Fibroblast of lung (primary cell): ENCODE measurements at regions not wholly inside any gene's neighbourhood (a gene's known extent, or its start where the extent isn't known, plus 50 kb on each side); places are given as distances from the start of the nearest gene placed in this dataset.

Source experiments
- CTCF ChIP-seq, 2 donors: IDR thresholded peaks in 1 of 2; conservative IDR thresholded peaks in 1 of 2; 1 replicate in 1 of 2; 2 replicates in 1 of 2; pipeline ENCODE4 v1.5.1; 2011 to 2012; ENCODE audit warnings: low read length in 2 of 2, control low read depth in 1 of 2, inconsistent platforms in 1 of 2, low read depth in 1 of 2, mild to moderate bottlenecking in 1 of 2
- EZH2 ChIP-seq: IDR thresholded peaks from 2 replicates; pipeline ENCODE4 v1.5.1; 2012; ENCODE audit warnings: low read length, control low read depth, mild to moderate bottlenecking; ENCODE audit errors: missing control alignments

GRCh38 chr9:12516573-12516972 is 176.6 kb upstream of the TYRP1 start:
- TF ChIP-seq EZH2 (no peak), CTCF (conservative IDR thresholded peaks at IDR 0.05 in 1 of 2, IDR thresholded peaks at IDR 0.05 in 1 of 2; ENCODE audit: low read depth in 1 of 2, low read length in 2 of 2) (no peak)
